Upper lobe of left lung (tissue), 6 donors: ENCODE measurements at regions not wholly inside any gene's neighbourhood (a gene's known extent, or its start where the extent isn't known, plus 50 kb on each side); places are given as distances from the start of the nearest gene placed in this dataset.
"Not testable (repeated sequence)": the region's sequence is repeated elsewhere in the genome, so short reads cannot be mapped to it uniquely, and the experiment has no call there.

ENCODE experiments used
- ATAC-seq, 2 donors: fragments of 200-7000 bp; cut with Tn5 transposase; one replicate each; pipeline ENCODE4 v1.9.1; 2022; ENCODE audit warnings: mild to moderate bottlenecking in 2 of 2, moderate library complexity in 2 of 2; ENCODE audit not compliant: low FRiP score in 2 of 2
- DNase-seq, 2 donors: peaks; one replicate each; pipeline ENCODE4 v3.0.0-alpha.2; 2019 to 2020
- H3K27ac ChIP-seq, 4 donors: fragments of 200-600 bp; sonication (generic); one replicate each; pipeline ENCODE4 v1.5.1; 2016 to 2019
- H3K27me3 ChIP-seq, 4 donors: fragments of 200-600 bp; sonication (generic); one replicate each; pipeline ENCODE4 v1.5.1; 2017 to 2019
- H3K36me3 ChIP-seq, 4 donors: fragments of 200-600 bp; sonication (generic); one replicate each; pipeline ENCODE4 v1.5.1; 2016 to 2019
- H3K4me1 ChIP-seq, 4 donors: fragments of 200-600 bp; sonication (generic); one replicate each; pipeline ENCODE4 v1.5.1; 2018 to 2019
- H3K4me3 ChIP-seq, 4 donors: fragments of 200-600 bp; sonication (generic); one replicate each; pipeline ENCODE4 v1.5.1; 2017 to 2019; ENCODE audit warnings: mild to moderate bottlenecking in 2 of 4, moderate library complexity in 1 of 4
- H3K9me3 ChIP-seq, 4 donors: fragments of 200-600 bp; sonication (generic); one replicate each; pipeline ENCODE4 v1.5.1; 2018 to 2019
- CTCF ChIP-seq, 6 experiments: fragments of 450-650 bp in 4 of 6; fragments of 200-600 bp in 2 of 6; sonication (generic) in 2 of 6; IDR thresholded peaks; one replicate each; pipeline ENCODE4 v1.5.1; 2016 to 2019; ENCODE audit warnings: antibody characterized with exemption in 6 of 6
- EP300 ChIP-seq, 4 donors: sonication (generic); formaldehyde crosslinking; IDR thresholded peaks; one replicate each; pipeline ENCODE4 v1.5.1; 2017; ENCODE audit warnings: antibody characterized with exemption in 4 of 4, control low read depth in 2 of 4
- POLR2A ChIP-seq, 4 donors: fragments of 450-650 bp; IDR thresholded peaks; one replicate each; pipeline ENCODE4 v1.5.1; 2016 to 2017; ENCODE audit warnings: antibody characterized with exemption in 4 of 4, mild to moderate bottlenecking in 2 of 4
- POLR2AphosphoS5 ChIP-seq, 2 donors: sonication (generic); formaldehyde crosslinking; IDR thresholded peaks; one replicate each; pipeline ENCODE4 v1.5.1; 2017; ENCODE audit warnings: antibody characterized with exemption in 2 of 2
- WGBS, 2 donors: methylation state at CpG; one replicate each; pipeline ENCODE4 v1.1.5; 2017 to 2018; 5-methylcytosine and 5-hydroxymethylcytosine counted together
- donor health status: DM: no; HTN: no; CAD: no; lungs with moderate emphysema.
- donor health status: DM: no; HTN: yes; CAD: no; lungs with severe emphysema.

DNA sequence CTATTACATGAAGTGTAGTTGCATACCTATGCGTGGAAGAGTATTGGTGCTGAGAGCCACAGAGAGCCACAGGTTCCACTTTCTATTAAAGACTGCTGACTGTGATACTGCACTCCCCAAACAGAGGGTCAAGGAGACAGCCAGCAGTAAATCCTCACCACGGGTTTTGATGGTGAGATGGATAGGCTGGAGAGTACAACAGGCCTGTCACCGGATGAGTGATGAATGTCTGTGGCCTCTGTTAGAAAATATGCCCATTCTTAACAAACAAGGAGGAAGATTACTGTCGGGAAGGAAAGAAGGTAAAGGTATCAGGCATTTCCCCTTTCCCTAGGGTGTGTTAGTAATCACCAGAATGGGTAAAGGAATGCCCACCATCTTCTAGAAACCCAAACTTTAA lies 286.5 kb downstream of the ALDH8A1 start:
- ATAC-seq = no peak
- no peaks in the 10 kb centered on the region for H3K36me3 ChIP-seq
- peaks cover 0 to 3% (median 0%) of the 10 kb centered on the region in 4 donors for H3K4me1 ChIP-seq
- no peak for DNase-seq
- no peaks in the 10 kb centered on the region for H3K27me3 ChIP-seq
- H3K9me3 ChIP-seq = no peaks in the 10 kb centered on the region
- no peak overlapping the region for H3K4me3 ChIP-seq
- no peak overlapping the region for H3K27ac ChIP-seq
- TF ChIP-seq EP300 (IDR thresholded peaks at IDR 0.05) (no peak), POLR2AphosphoS5 (IDR thresholded peaks at IDR 0.05) (no peak), POLR2A (IDR thresholded peaks at IDR 0.05) (no peak), CTCF (IDR thresholded peaks at IDR 0.05) (no peak)
- 77 to 81% methylated on average over 4 of the region's 4 CpGs for WGBS, 2 donors

DNA sequence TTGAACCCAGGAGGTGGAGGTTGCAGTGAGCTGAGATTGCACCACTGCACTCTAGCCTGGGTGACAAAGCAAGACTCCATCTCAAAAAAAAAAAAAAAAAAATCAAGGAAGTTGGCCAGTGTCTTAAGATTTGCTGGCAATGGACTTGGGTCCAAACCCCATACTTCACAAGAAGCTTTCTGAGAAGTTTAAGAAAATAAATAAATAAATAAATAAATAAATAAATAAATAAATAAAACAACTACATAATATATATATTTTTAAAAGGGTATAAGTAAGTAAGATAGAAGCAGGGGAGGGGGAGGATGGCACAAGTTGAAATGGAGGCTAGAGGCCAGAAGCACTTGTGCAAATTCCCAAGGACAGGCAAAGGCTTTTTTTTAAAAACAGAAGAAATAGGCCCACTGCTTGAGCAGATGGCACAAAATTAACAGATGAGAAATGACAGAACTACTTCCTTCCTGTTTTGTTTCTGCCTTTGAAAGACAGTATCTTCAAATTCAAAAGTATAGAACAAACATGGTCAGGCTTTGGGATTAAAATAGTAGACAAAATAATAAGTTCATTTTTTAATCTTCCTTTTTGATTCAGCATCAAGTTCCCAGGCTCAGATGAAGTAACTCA lies 287.7 kb downstream of the ALDH8A1 start:
- H3K27ac ChIP-seq = no peak overlapping the region
- H3K36me3 ChIP-seq = no peaks in the 10 kb centered on the region
- no peak for ATAC-seq
- no peak for DNase-seq
- peaks cover 0 to 3% (median 0%) of the 10 kb centered on the region in 4 donors for H3K4me1 ChIP-seq
- no peak for TF ChIP-seq EP300 (IDR thresholded peaks at IDR 0.05)
- no peak for TF ChIP-seq POLR2A (IDR thresholded peaks at IDR 0.05)
- TF ChIP-seq CTCF (IDR thresholded peaks at IDR 0.05) = no peak
- TF ChIP-seq POLR2AphosphoS5 (IDR thresholded peaks at IDR 0.05) = no peak
- H3K27me3 ChIP-seq = no peaks in the 10 kb centered on the region
- no peak overlapping the region for H3K4me3 ChIP-seq
- no peaks in the 10 kb centered on the region for H3K9me3 ChIP-seq

DNA sequence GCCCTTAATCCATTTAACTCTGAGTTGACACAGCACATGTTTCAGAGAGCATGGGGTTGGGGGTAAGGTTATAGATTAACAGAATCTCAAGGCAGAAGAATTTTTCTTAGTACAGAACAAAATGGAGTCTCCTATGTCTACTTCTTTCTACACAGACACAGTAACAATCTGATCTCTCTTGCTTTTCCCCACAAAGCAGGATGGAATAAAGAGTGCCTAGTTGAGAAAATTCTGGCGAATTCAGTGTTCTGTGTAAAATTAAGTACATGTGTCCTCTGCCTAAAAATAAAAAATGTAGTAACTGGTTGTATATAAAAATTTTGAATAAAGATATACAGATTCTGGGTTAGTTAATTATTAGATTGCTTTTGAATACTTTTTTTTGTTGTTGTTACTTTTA lies 290.0 kb downstream of the ALDH8A1 start:
- not testable (repeated sequence) for ATAC-seq, H3K4me3 ChIP-seq, H3K27ac ChIP-seq, H3K36me3 ChIP-seq, H3K9me3 ChIP-seq, DNase-seq, H3K27me3 ChIP-seq, H3K4me1 ChIP-seq
- 85 to 86% methylated on average over 1 of the region's 1 CpG for WGBS, 2 donors

- Histone ChIP-seq H3K4me1 (peaks cover 0 to 3% (median 0%) of the 10 kb centered on the region in 4 donors), H3K27me3 (no peaks in the 10 kb centered on the region), H3K27ac (no peak overlapping the region), H3K9me3 (no peaks in the 10 kb centered on the region), H3K4me3 (no peak overlapping the region), H3K36me3 (no peaks in the 10 kb centered on the region)
- ATAC-seq (no peak), DNase-seq (no peak)
- no peak for TF ChIP-seq EP300 (IDR thresholded peaks at IDR 0.05)
- TF ChIP-seq POLR2AphosphoS5 (IDR thresholded peaks at IDR 0.05) = no peak
- no peak for TF ChIP-seq POLR2A (IDR thresholded peaks at IDR 0.05)
- no peak for TF ChIP-seq CTCF (IDR thresholded peaks at IDR 0.05)
- 75 to 78% methylated on average over 5 of the region's 5 CpGs for WGBS, 2 donors
Observed at GRCh38 chr6:134658596-134658995, 291.3 kb downstream of the ALDH8A1 start.

GRCh38 chr6:134657751-134658527 lies 292.0 kb downstream of the ALDH8A1 start:
- 75 to 79% methylated on average over 3 of the region's 3 CpGs for WGBS, 2 donors
- TF ChIP-seq CTCF (IDR thresholded peaks at IDR 0.05) (no peak), POLR2A (IDR thresholded peaks at IDR 0.05) (no peak), EP300 (IDR thresholded peaks at IDR 0.05) (no peak), POLR2AphosphoS5 (IDR thresholded peaks at IDR 0.05) (no peak)

More at GRCh38 chr6:134657751-134658527, 292.0 kb downstream of the ALDH8A1 start:
- H3K4me1 ChIP-seq = peaks cover 0 to 3% (median 0%) of the 10 kb centered on the region in 4 donors
- H3K27me3 ChIP-seq = no peaks in the 10 kb centered on the region
- no peaks in the 10 kb centered on the region for H3K36me3 ChIP-seq
- no peak overlapping the region for H3K27ac ChIP-seq
- DNase-seq (no peak), ATAC-seq (no peak)
- H3K4me3 ChIP-seq = no peak overlapping the region
- H3K9me3 ChIP-seq = no peaks in the 10 kb centered on the region
